Lung (tissue), 11 donors: ENCODE measurements at regions not wholly inside any gene's neighbourhood (a gene's known extent, or its start where the extent isn't known, plus 50 kb on each side); places are given as distances from the start of the nearest gene placed in this dataset.
A peak's percentile ranks its signal among the peaks of the same experiment; 100 is the strongest.

Source experiments
- ATAC-seq: fragments of 200-7000 bp; cut with Tn5 transposase; one replicate; pipeline ENCODE4 v1.9.1; 2020; ENCODE audit warnings: moderate number of reproducible peaks; ENCODE audit not compliant: insufficient read depth, low FRiP score
- DNase-seq, 3 donors: peaks; one replicate each; pipeline ENCODE4 v3.0.0-alpha.2; 2013 to 2017
- H3K27ac ChIP-seq, 2 donors: one replicate each; pipeline ENCODE4 v1.5.1; 2013; ENCODE audit warnings: mild to moderate bottlenecking in 2 of 2, moderate library complexity in 2 of 2, control low read depth in 1 of 2, inconsistent platforms in 1 of 2, low read depth in 1 of 2, low read length in 1 of 2
- H3K27me3 ChIP-seq, 3 donors: one replicate each; pipeline ENCODE4 v1.5.1; 2013; ENCODE audit warnings: low read length in 2 of 3; ENCODE audit not compliant: control insufficient read depth in 3 of 3, insufficient read depth in 3 of 3
- H3K36me3 ChIP-seq, 4 donors: one replicate each; pipeline ENCODE4 v1.5.1; 2013; ENCODE audit warnings: low read length in 4 of 4, mild to moderate bottlenecking in 1 of 4, moderate library complexity in 1 of 4; ENCODE audit not compliant: control insufficient read depth in 4 of 4, insufficient read depth in 4 of 4
- H3K4me1 ChIP-seq, 5 donors: one replicate each; pipeline ENCODE4 v1.5.1; 2013; ENCODE audit warnings: low read length in 5 of 5, mild to moderate bottlenecking in 2 of 5, moderate library complexity in 1 of 5; ENCODE audit not compliant: control insufficient read depth in 5 of 5, insufficient read depth in 5 of 5
- H3K4me3 ChIP-seq: one replicate; pipeline ENCODE4 v1.5.1; 2013; ENCODE audit warnings: mild to moderate bottlenecking, control low read depth, moderate library complexity
- H3K9ac ChIP-seq, 2 donors: one replicate each; pipeline ENCODE4 v1.5.1; 2013; ENCODE audit warnings: low read length in 2 of 2, control low read depth in 1 of 2; ENCODE audit not compliant: insufficient read depth in 1 of 2
- H3K9me3 ChIP-seq, 4 donors: one replicate each; pipeline ENCODE4 v1.5.1; 2013; ENCODE audit warnings: low read length in 3 of 4, mild to moderate bottlenecking in 1 of 4, moderate library complexity in 1 of 4; ENCODE audit not compliant: control insufficient read depth in 4 of 4, insufficient read depth in 3 of 4
- CTCF ChIP-seq: IDR thresholded peaks from 2 replicates; pipeline ENCODE4 v1.5.1; 2012; ENCODE audit warnings: mild to moderate bottlenecking; ENCODE audit errors: control extremely low read depth, extremely low read depth
- WGBS, 2 donors: extraction: QIAGEN DNeasy Blood & Tissue Kit; methylation state at CpG; one replicate each; pipeline ENCODE4 v1.1.7; 2013; 5-methylcytosine and 5-hydroxymethylcytosine counted together
- donor health status: control.
- donor health status: control.
- donor health status: Bipolar disorder and iron deficiency.
- donor health status: healthy.
- donor health status: DM: yes; HTN: yes; CAD: no.

DNA sequence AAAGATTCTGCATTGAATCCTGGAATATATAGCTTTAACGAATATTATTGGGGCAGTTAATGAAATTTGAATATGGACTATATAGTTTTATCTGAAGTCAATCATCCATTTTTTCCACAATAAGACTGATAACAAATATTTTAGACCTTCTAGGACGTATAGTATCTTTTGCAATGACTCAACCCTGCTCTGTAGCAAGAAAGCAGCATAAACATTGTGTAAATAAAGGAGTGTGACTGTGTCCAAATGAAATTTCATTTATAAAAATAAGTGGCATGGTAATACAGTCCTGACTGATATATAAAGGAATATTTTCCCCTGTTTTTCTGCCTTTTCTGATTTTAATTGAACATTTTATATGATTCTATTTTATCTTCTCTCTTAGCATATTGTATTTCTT, 947.7 kb upstream of the SLIT2 start:
- H3K4me1 ChIP-seq = no peaks in the 10 kb centered on the region
- H3K27ac ChIP-seq = no peak overlapping the region
- H3K9ac ChIP-seq = no peak overlapping the region
- WGBS, 2 donors = 69% methylated on average over 2 of the region's 2 CpGs
- no peak overlapping the region for H3K4me3 ChIP-seq
- H3K9me3 ChIP-seq = no peaks in the 10 kb centered on the region
- H3K36me3 ChIP-seq = no peaks in the 10 kb centered on the region
- H3K27me3 ChIP-seq = no peaks in the 10 kb centered on the region
- DNase-seq (no peak), ATAC-seq (no peak)
- no peak for TF ChIP-seq CTCF

DNA sequence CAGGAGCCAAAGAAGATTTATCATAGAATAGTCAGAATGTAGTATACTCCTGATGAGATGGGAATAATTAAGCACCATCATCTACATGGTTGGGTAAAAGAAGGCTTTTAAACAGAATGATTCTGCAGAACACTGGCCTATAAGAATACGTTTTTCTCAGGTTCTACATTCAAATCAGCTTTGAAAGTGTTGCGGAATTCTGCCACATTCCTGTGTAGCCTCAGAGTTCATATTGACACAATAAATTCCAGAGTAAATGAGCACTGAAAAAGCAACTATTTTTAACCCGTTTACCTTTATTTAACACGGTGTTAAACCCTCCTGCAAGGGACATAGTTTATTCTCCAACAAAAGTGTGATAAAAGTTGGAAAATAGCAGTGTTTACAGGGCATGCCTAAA, 950.2 kb upstream of the SLIT2 start:
- no peak overlapping the region for H3K9ac ChIP-seq
- TF ChIP-seq CTCF = no peak
- WGBS, 2 donors = 53 to 73% methylated on average over 4 of the region's 4 CpGs
- no peaks in the 10 kb centered on the region for H3K27me3 ChIP-seq
- H3K4me3 ChIP-seq = no peak overlapping the region
- no peaks in the 10 kb centered on the region for H3K4me1 ChIP-seq
- ATAC-seq (no peak), DNase-seq (peak in 1 of 3 donors; percentile 15)
- H3K9me3 ChIP-seq = no peaks in the 10 kb centered on the region
- no peak overlapping the region for H3K27ac ChIP-seq
- no peaks in the 10 kb centered on the region for H3K36me3 ChIP-seq

- DNase-seq (no peak), ATAC-seq (no peak)
- 89 to 95% methylated on average over 1 of the region's 1 CpG for WGBS, 2 donors
- H3K27me3 ChIP-seq = no peaks in the 10 kb centered on the region
- no peak for TF ChIP-seq CTCF
- H3K27ac ChIP-seq = no peak overlapping the region
- no peaks in the 10 kb centered on the region for H3K9me3 ChIP-seq
- no peaks in the 10 kb centered on the region for H3K4me1 ChIP-seq
- no peaks in the 10 kb centered on the region for H3K36me3 ChIP-seq
- H3K4me3 ChIP-seq = no peak overlapping the region
- H3K9ac ChIP-seq = no peak overlapping the region
Observed at GRCh38 chr4:19300213-19300612, 951.5 kb upstream of the SLIT2 start.

- DNase-seq (no peak), ATAC-seq (no peak)
- no peak for TF ChIP-seq CTCF
- no peaks in the 10 kb centered on the region for H3K4me1 ChIP-seq
- WGBS, 2 donors = 81 to 86% methylated on average over 3 of the region's 3 CpGs
- no peaks in the 10 kb centered on the region for H3K9me3 ChIP-seq
- H3K36me3 ChIP-seq = no peaks in the 10 kb centered on the region
- no peak overlapping the region for H3K9ac ChIP-seq
- no peaks in the 10 kb centered on the region for H3K27me3 ChIP-seq
- no peak overlapping the region for H3K4me3 ChIP-seq
- H3K27ac ChIP-seq = no peak overlapping the region
Observed at GRCh38 chr4:19298998-19299397, 952.7 kb upstream of the SLIT2 start.
